ENCODE measurements at regions not wholly inside any gene's neighbourhood (a gene's known extent, or its start where the extent isn't known, plus 50 kb on each side); places are given as distances from the start of the nearest gene placed in this dataset.

GRCh38 chr4:161167539-161167938, 996.3 kb downstream of the FSTL5 start:
- TF ChIP-seq NFE2L2 (IDR thresholded peaks at IDR 0.05; ENCODE audit: low read depth, low read length) (no peak), CEBPB (IDR thresholded peaks at IDR 0.05; ENCODE audit: low read depth, low read length) (no peak), RFX5 (IDR thresholded peaks at IDR 0.05; ENCODE audit: low read depth, low read length) (no peak)
- TF ChIP-seq, protein P1, sequence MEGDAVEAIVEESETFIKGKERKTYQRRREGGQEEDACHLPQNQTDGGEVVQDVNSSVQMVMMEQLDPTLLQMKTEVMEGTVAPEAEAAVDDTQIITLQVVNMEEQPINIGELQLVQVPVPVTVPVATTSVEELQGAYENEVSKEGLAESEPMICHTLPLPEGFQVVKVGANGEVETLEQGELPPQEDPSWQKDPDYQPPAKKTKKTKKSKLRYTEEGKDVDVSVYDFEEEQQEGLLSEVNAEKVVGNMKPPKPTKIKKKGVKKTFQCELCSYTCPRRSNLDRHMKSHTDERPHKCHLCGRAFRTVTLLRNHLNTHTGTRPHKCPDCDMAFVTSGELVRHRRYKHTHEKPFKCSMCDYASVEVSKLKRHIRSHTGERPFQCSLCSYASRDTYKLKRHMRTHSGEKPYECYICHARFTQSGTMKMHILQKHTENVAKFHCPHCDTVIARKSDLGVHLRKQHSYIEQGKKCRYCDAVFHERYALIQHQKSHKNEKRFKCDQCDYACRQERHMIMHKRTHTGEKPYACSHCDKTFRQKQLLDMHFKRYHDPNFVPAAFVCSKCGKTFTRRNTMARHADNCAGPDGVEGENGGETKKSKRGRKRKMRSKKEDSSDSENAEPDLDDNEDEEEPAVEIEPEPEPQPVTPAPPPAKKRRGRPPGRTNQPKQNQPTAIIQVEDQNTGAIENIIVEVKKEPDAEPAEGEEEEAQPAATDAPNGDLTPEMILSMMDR (conservative IDR thresholded peaks at IDR 0.05; ENCODE audit: low read depth, low read length), result no peak

Data from IMR-90 (cell line).